MM.1S (cell line): ENCODE measurements at regions not wholly inside any gene's neighbourhood (a gene's known extent, or its start where the extent isn't known, plus 50 kb on each side); places are given as distances from the start of the nearest gene placed in this dataset.

Source experiments
- DNase-seq: peaks from one replicate; pipeline ENCODE4 v3.0.0-alpha.2; 2015
- H2AFZ ChIP-seq: fragments of 300-600 bp; sonication (generic); 2 replicates; pipeline ENCODE4 v1.6.0; 2016; ENCODE audit warnings: antibody characterized with exemption, low read length
- H3F3A ChIP-seq: fragments of 300-600 bp; sonication (generic); 2 replicates; pipeline ENCODE4 v1.6.1; 2016; ENCODE audit warnings: mild to moderate bottlenecking, antibody characterized with exemption, low read length, moderate library complexity, mixed read lengths; ENCODE audit not compliant: insufficient read depth
- H3K27ac ChIP-seq: fragments of 300-600 bp; sonication (generic); 2 replicates; pipeline ENCODE4 v1.5.1; 2016; ENCODE audit warnings: mild to moderate bottlenecking, low read length
- H3K27me3 ChIP-seq: fragments of 300-600 bp; sonication (generic); replicated peaks from 2 replicates; pipeline ENCODE4 v1.6.0; 2016; ENCODE audit warnings: low read length; ENCODE audit not compliant: insufficient read depth
- H3K36me3 ChIP-seq: fragments of 300-600 bp; sonication (generic); replicated peaks from 2 replicates; pipeline ENCODE4 v1.6.1; 2016; ENCODE audit warnings: mild to moderate bottlenecking, low read length, mixed read lengths; ENCODE audit not compliant: insufficient read depth
- H3K4me1 ChIP-seq: fragments of 300-600 bp; sonication (generic); 2 replicates; pipeline ENCODE4 v1.6.1; 2016; ENCODE audit warnings: low read length, mixed read lengths
- H3K4me2 ChIP-seq: fragments of 300-600 bp; sonication (generic); 2 replicates; pipeline ENCODE4 v1.6.0; 2016; ENCODE audit warnings: low read depth, low read length
- H3K4me3 ChIP-seq: fragments of 300-600 bp; sonication (generic); 2 replicates; pipeline ENCODE4 v1.5.1; 2016; ENCODE audit warnings: low read length, mixed read lengths
- H3K79me2 ChIP-seq: fragments of 300-600 bp; sonication (generic); 2 replicates; pipeline ENCODE4 v1.6.1; 2016; ENCODE audit warnings: mixed run types, low read length, mixed read lengths
- H3K9ac ChIP-seq: fragments of 300-600 bp; sonication (generic); 2 replicates; pipeline ENCODE4 v1.6.1; 2016; ENCODE audit warnings: low read length, mixed read lengths
- H3K9me2 ChIP-seq: fragments of 300-600 bp; sonication (generic); replicated peaks from 2 replicates; pipeline ENCODE4 v1.6.1; 2016; ENCODE audit warnings: mild to moderate bottlenecking, low read length, mixed read lengths; ENCODE audit not compliant: insufficient read depth
- H3K9me3 ChIP-seq: fragments of 300-600 bp; sonication (generic); replicated peaks from 2 replicates; pipeline ENCODE4 v1.6.1; 2016; ENCODE audit warnings: mild to moderate bottlenecking, low read length, mixed read lengths; ENCODE audit not compliant: insufficient read depth
- H4K20me1 ChIP-seq: fragments of 300-600 bp; sonication (generic); 2 replicates; pipeline ENCODE4 v1.6.1; 2016; ENCODE audit warnings: mild to moderate bottlenecking, low read length, moderate library complexity, mixed read lengths; ENCODE audit not compliant: insufficient read depth
- EZH2 ChIP-seq: fragments of 300-600 bp; sonication (generic); optimal IDR thresholded peaks from 2 replicates; pipeline ENCODE3; 2017; ENCODE audit warnings: low read depth, mild to moderate bottlenecking, antibody characterized with exemption, low read length, mixed read lengths
- EZH2phosphoT487 ChIP-seq: fragments of 300-600 bp; sonication (generic); IDR thresholded peaks from 2 replicates; pipeline ENCODE4 v1.6.1; 2018; ENCODE audit warnings: antibody characterized with exemption, low read length
- TF ChIP-seq, protein P1 (sequence below): fragments of 300-600 bp; sonication (generic); IDR thresholded peaks from 2 replicates; pipeline ENCODE4 v1.5.1; 2016; ENCODE audit warnings: antibody characterized with exemption, low read length, mixed read lengths

DNA sequence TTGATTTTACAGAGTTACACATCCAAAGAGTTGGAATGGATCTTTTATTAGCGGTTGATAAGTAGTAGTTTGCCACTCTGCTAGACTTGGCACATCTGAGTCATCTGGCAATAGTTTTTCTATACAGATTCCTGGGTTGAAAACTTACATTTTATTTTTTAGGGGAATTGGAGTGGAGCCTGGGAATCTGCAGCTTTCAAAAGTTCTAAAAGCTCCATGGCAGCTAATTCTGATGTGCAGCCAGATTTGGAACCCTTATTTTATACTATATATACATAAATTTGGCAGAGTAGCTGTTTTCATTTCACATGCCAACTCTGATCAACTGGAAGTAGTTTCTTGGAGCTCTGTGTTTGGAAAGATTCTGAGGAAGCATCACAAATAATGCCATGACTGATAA lies 715.5 kb downstream of the TLR4 start:
- Histone ChIP-seq H3K27ac (no peak overlapping the region), H3K9ac (no peak overlapping the region), H3K27me3 (no peaks in the 10 kb centered on the region), H3K4me2 (no peak overlapping the region), H3K9me2 (no peaks in the 10 kb centered on the region), H3K4me3 (no peak overlapping the region), H3K4me1 (no peaks in the 10 kb centered on the region), H3K9me3 (no peaks in the 10 kb centered on the region), H3F3A (no peaks in the 10 kb centered on the region), H3K79me2 (no peaks in the 10 kb centered on the region), H2AFZ (no peak overlapping the region), H4K20me1 (no peaks in the 10 kb centered on the region), H3K36me3 (no peaks in the 10 kb centered on the region)
- DNase-seq: no peak
- TF ChIP-seq EZH2 (no peak), EZH2phosphoT487 (no peak)
- TF ChIP-seq, protein P1, sequence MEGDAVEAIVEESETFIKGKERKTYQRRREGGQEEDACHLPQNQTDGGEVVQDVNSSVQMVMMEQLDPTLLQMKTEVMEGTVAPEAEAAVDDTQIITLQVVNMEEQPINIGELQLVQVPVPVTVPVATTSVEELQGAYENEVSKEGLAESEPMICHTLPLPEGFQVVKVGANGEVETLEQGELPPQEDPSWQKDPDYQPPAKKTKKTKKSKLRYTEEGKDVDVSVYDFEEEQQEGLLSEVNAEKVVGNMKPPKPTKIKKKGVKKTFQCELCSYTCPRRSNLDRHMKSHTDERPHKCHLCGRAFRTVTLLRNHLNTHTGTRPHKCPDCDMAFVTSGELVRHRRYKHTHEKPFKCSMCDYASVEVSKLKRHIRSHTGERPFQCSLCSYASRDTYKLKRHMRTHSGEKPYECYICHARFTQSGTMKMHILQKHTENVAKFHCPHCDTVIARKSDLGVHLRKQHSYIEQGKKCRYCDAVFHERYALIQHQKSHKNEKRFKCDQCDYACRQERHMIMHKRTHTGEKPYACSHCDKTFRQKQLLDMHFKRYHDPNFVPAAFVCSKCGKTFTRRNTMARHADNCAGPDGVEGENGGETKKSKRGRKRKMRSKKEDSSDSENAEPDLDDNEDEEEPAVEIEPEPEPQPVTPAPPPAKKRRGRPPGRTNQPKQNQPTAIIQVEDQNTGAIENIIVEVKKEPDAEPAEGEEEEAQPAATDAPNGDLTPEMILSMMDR: no peak

DNA sequence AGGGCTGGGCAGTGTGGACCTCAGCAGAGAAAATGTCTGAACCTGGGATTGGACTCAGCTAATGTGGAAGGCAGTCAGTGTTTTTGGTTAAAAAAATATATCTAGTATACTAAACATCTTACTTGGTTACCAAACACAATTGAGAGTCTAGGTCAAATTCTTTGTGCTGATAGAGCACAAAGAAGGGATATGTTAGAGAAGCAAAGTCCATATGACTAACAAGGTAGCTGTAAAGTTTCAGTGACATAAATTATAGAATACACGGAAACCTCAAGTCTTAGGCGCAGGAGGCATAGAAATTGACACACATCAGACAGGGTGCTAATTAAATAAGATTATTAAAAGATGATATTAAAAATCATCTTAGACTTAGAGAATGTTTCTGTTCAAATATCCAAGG lies 718.3 kb downstream of the TLR4 start:
- Histone ChIP-seq H3K9me2 (no peaks in the 10 kb centered on the region), H4K20me1 (no peaks in the 10 kb centered on the region), H3K9me3 (no peaks in the 10 kb centered on the region), H3K36me3 (no peaks in the 10 kb centered on the region), H2AFZ (no peak overlapping the region), H3K9ac (no peak overlapping the region), H3K27me3 (no peaks in the 10 kb centered on the region), H3F3A (no peaks in the 10 kb centered on the region), H3K27ac (no peak overlapping the region), H3K4me1 (no peaks in the 10 kb centered on the region), H3K4me2 (no peak overlapping the region), H3K79me2 (no peaks in the 10 kb centered on the region), H3K4me3 (no peak overlapping the region)
- no peak for DNase-seq
- TF ChIP-seq, protein P1: no peak
- TF ChIP-seq EZH2phosphoT487: no peak
- TF ChIP-seq EZH2: no peak

DNA sequence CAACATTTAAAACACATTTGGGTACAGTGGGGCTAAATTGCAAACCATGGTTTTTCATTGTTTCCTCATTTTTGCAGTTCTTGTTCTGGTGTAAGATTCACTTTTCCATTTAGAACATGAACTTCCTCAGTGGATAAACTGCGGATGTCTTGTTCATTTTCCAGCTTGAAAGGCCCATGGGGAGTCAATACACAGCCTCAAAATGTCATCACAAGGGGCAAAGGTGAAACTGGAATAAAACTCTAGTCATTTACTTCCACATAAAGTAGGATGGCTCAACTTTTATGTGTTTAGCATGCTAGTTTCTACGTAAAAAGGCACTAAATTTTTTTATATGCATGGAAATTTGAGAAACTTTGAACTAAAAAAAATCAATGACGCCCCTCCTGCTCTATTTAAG lies 718.8 kb downstream of the TLR4 start:
- Histone ChIP-seq H3K4me2 (no peak overlapping the region), H2AFZ (no peak overlapping the region), H4K20me1 (no peaks in the 10 kb centered on the region), H3K36me3 (no peaks in the 10 kb centered on the region), H3K27ac (no peak overlapping the region), H3K9me3 (no peaks in the 10 kb centered on the region), H3F3A (no peaks in the 10 kb centered on the region), H3K9me2 (no peaks in the 10 kb centered on the region), H3K9ac (no peak overlapping the region), H3K4me3 (no peak overlapping the region), H3K79me2 (no peaks in the 10 kb centered on the region), H3K27me3 (no peaks in the 10 kb centered on the region), H3K4me1 (no peaks in the 10 kb centered on the region)
- DNase-seq: no peak
- no peak for TF ChIP-seq EZH2

DNA sequence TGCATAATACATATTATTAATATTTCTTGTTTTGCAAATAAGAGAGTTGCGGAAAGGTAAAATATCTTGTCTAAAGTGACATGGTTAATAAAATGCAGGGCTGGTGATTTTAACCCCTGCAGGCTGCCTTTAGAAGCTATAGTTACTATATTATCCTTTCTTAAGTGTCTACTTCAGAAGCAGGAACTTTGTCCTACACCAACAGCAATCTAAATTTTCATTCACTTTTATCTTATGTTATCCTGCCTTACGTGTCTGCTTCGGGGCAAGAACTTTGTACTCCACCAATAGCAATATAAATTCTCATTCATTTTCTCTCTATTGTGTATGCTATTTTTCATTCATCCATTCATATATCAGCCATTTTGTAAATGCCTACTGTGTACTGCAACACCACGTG lies 719.5 kb downstream of the TLR4 start:
- no peaks in the 10 kb centered on the region for H3K9me2 ChIP-seq
- H3K4me3 ChIP-seq: no peak overlapping the region
- no peak overlapping the region for H3K4me2 ChIP-seq
- no peaks in the 10 kb centered on the region for H3K9me3 ChIP-seq
- no peaks in the 10 kb centered on the region for H3K79me2 ChIP-seq
- no peaks in the 10 kb centered on the region for H3K27me3 ChIP-seq
- no peaks in the 10 kb centered on the region for H3F3A ChIP-seq
- DNase-seq: no peak
- H3K4me1 ChIP-seq: no peaks in the 10 kb centered on the region
- no peak overlapping the region for H3K9ac ChIP-seq
- no peak overlapping the region for H3K27ac ChIP-seq
- H4K20me1 ChIP-seq: no peaks in the 10 kb centered on the region
- TF ChIP-seq, protein P1: no peak
- TF ChIP-seq EZH2 (no peak), EZH2phosphoT487 (no peak)
- no peak overlapping the region for H2AFZ ChIP-seq
- H3K36me3 ChIP-seq: no peaks in the 10 kb centered on the region
